Lower leg skin (tissue), 3 donors: ENCODE measurements at regions not wholly inside any gene's neighbourhood (a gene's known extent, or its start where the extent isn't known, plus 50 kb on each side); places are given as distances from the start of the nearest gene placed in this dataset.

Source experiments
- POLR2A ChIP-seq, 2 donors: fragments of 450-650 bp; IDR thresholded peaks; one replicate each; pipeline ENCODE4 v1.6.1; 2016 to 2017; ENCODE audit warnings: antibody characterized with exemption in 2 of 2, mild to moderate bottlenecking in 1 of 2, moderate library complexity in 1 of 2
- TF ChIP-seq, protein P1 (sequence below), 3 donors: fragments of 450-650 bp; IDR thresholded peaks; one replicate each; pipeline ENCODE4 v1.5.1; 2016; ENCODE audit warnings: antibody characterized with exemption in 3 of 3, mild to moderate bottlenecking in 3 of 3, moderate library complexity in 2 of 3

GRCh38 chr2:57429831-57430230, 616.8 kb upstream of the VRK2 start:
- TF ChIP-seq, protein P1, sequence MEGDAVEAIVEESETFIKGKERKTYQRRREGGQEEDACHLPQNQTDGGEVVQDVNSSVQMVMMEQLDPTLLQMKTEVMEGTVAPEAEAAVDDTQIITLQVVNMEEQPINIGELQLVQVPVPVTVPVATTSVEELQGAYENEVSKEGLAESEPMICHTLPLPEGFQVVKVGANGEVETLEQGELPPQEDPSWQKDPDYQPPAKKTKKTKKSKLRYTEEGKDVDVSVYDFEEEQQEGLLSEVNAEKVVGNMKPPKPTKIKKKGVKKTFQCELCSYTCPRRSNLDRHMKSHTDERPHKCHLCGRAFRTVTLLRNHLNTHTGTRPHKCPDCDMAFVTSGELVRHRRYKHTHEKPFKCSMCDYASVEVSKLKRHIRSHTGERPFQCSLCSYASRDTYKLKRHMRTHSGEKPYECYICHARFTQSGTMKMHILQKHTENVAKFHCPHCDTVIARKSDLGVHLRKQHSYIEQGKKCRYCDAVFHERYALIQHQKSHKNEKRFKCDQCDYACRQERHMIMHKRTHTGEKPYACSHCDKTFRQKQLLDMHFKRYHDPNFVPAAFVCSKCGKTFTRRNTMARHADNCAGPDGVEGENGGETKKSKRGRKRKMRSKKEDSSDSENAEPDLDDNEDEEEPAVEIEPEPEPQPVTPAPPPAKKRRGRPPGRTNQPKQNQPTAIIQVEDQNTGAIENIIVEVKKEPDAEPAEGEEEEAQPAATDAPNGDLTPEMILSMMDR (IDR thresholded peaks at IDR 0.05) = no peak
- no peak for TF ChIP-seq POLR2A (IDR thresholded peaks at IDR 0.05)
